ENCODE measurements at regions not wholly inside any gene's neighbourhood (a gene's known extent, or its start where the extent isn't known, plus 50 kb on each side); places are given as distances from the start of the nearest gene placed in this dataset.

- Histone ChIP-seq H3K4me1 (no peaks in the 10 kb centered on the region), H3K27me3 (no peaks in the 10 kb centered on the region), H3K36me3 (no peaks in the 10 kb centered on the region), H3K27ac (no peak overlapping the region), H3K9me3 (no peaks in the 10 kb centered on the region), H3K4me3 (no peak overlapping the region)
- intact Hi-C loops (cut with DNase I) = loop anchor here (10.0 kb wide), 1 partner anchor 587 kb away; no protein-coding TSS in a partner anchor
- WGBS, 2 donors = 53 to 74% methylated on average over 2 of the region's 2 CpGs
- no peak for DNase-seq
- no peak for TF ChIP-seq EP300 (IDR thresholded peaks at IDR 0.05)
- TF ChIP-seq CTCF (IDR thresholded peaks at IDR 0.05) = no peak
- TF ChIP-seq POLR2A (IDR thresholded peaks at IDR 0.05) = no peak
- TF ChIP-seq POLR2AphosphoS5 (IDR thresholded peaks at IDR 0.05) = no peak
Measured at GRCh38 chr16:63467513-63467912, 1431.3 kb upstream of the CDH8 start.

GRCh38 chr16:63462316-63462715 lies 1426.1 kb upstream of the CDH8 start:
- Histone ChIP-seq H3K9me3 (no peaks in the 10 kb centered on the region), H3K4me3 (no peak overlapping the region), H3K36me3 (no peaks in the 10 kb centered on the region), H3K27me3 (no peaks in the 10 kb centered on the region), H3K4me1 (no peaks in the 10 kb centered on the region), H3K27ac (no peak overlapping the region)
- DNase-seq = no peak
- intact Hi-C loops (cut with DNase I) = loop anchor here (5.0 to 10.0 kb wide), 2 partner anchors 592 to 1655 kb away; no protein-coding TSS in a partner anchor
- 48 to 79% methylated on average over 1 of the region's 1 CpG for WGBS, 2 donors
- TF ChIP-seq POLR2AphosphoS5 (IDR thresholded peaks at IDR 0.05) (no peak), CTCF (IDR thresholded peaks at IDR 0.05) (no peak), POLR2A (IDR thresholded peaks at IDR 0.05) (no peak), EP300 (IDR thresholded peaks at IDR 0.05) (no peak)

GRCh38 chr16:63461248-63461841 lies 1425.1 kb upstream of the CDH8 start:
- no peak for DNase-seq
- 73 to 77% methylated on average over 3 of the region's 3 CpGs for WGBS, 2 donors
- TF ChIP-seq CTCF (IDR thresholded peaks at IDR 0.05) (peak in 1 of 4 experiments; percentile 44), EP300 (IDR thresholded peaks at IDR 0.05) (no peak)
- intact Hi-C loops (cut with DNase I) = loop anchor here (5.0 to 10.0 kb wide), 2 partner anchors 593 to 1656 kb away; no protein-coding TSS in a partner anchor
- Histone ChIP-seq H3K36me3 (no peaks in the 10 kb centered on the region), H3K9me3 (no peaks in the 10 kb centered on the region), H3K27me3 (no peaks in the 10 kb centered on the region), H3K4me3 (no peak overlapping the region), H3K4me1 (no peaks in the 10 kb centered on the region), H3K27ac (no peak overlapping the region)

GRCh38 chr16:63458846-63459245 lies 1422.6 kb upstream of the CDH8 start:
- WGBS, 2 donors = 86 to 90% methylated on average over 5 of the region's 5 CpGs
- Histone ChIP-seq H3K4me1 (no peaks in the 10 kb centered on the region), H3K36me3 (no peaks in the 10 kb centered on the region), H3K27me3 (no peaks in the 10 kb centered on the region), H3K9me3 (no peaks in the 10 kb centered on the region), H3K4me3 (no peak overlapping the region), H3K27ac (no peak overlapping the region)
- DNase-seq = no peak
- no peak for TF ChIP-seq EP300 (IDR thresholded peaks at IDR 0.05)
- intact Hi-C loops (cut with DNase I) = no loop called here

- H3K27ac ChIP-seq = no peak overlapping the region
- no peaks in the 10 kb centered on the region for H3K36me3 ChIP-seq
- no peaks in the 10 kb centered on the region for H3K4me1 ChIP-seq
- no peak overlapping the region for H3K4me3 ChIP-seq
- WGBS, 2 donors = 50 to 72% methylated on average over 2 of the region's 2 CpGs
- no peaks in the 10 kb centered on the region for H3K9me3 ChIP-seq
- intact Hi-C loops (cut with DNase I) = no loop called here
- TF ChIP-seq CTCF (IDR thresholded peaks at IDR 0.05) = no peak
- no peak for TF ChIP-seq EP300 (IDR thresholded peaks at IDR 0.05)
- TF ChIP-seq POLR2AphosphoS5 (IDR thresholded peaks at IDR 0.05) = no peak
- H3K27me3 ChIP-seq = no peaks in the 10 kb centered on the region
- DNase-seq = no peak
Measured at GRCh38 chr16:63457869-63458268, 1421.6 kb upstream of the CDH8 start.
